DMS79 (cell line): ENCODE measurements at regions not wholly inside any gene's neighbourhood (a gene's known extent, or its start where the extent isn't known, plus 50 kb on each side); places are given as distances from the start of the nearest gene placed in this dataset.

Source experiments
- DNase-seq: peaks from one replicate; lab custom pipeline; 2025; lab: John Stamatoyannopoulos, UW

DNA sequence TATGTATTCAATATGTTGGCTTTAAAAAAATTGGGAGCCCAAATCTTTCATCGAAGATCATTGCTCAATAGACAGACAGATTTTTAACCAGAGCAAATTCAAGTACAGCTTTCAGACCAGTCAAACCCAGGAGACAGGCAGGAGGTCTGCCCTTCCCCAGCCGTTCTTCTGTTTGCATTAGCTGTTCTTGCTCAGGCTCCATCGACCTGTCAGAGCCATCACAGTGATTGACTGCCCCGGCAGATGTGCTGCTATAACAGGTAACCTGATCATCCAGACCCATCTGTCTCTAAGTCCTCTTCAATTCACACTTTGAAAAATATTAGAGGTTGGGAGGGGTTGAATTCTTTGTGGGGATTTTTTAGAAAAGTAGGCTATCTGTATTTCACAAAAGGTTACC, 453.5 kb downstream of the FOXG1 start:
- no peak for DNase-seq

DNA sequence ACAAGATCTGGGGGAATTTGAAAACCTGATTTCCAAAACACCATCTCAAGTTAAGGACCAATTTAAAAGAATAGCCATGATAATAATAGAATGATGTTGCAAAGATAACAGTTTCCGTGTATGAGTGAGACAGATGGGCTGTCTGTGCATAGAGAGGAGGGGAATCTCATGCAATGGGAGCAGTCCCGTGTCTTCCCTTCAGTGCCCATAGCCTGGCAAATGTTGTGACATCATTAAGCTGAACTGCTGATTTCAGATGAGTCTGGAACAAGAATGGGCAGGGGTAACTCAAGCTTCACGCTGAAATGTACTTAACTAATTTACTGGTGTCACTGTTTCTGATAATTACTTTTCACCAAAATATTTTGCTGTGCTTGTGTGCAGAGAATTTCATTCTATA, 454.0 kb downstream of the FOXG1 start:
- DNase-seq, result no peak

DNA sequence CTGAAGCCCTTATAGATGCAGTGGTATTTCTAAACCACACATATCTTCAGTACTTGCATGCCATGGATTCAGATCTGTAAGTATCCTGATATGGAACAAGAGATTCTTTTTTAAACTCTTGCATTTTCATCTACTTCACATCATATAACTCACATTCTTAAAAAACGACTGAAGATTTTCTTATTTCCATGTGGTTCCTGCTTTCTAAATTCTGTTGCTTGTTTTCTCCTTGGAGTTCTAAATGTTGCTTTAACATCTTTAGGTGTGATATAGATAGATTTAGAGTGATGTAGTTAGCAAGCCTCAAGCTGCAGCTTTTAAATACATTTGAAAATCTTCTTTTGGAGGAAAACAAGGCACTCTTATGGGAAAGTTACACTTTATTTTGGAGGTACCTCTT, 455.4 kb downstream of the FOXG1 start:
- no peak for DNase-seq

DNA sequence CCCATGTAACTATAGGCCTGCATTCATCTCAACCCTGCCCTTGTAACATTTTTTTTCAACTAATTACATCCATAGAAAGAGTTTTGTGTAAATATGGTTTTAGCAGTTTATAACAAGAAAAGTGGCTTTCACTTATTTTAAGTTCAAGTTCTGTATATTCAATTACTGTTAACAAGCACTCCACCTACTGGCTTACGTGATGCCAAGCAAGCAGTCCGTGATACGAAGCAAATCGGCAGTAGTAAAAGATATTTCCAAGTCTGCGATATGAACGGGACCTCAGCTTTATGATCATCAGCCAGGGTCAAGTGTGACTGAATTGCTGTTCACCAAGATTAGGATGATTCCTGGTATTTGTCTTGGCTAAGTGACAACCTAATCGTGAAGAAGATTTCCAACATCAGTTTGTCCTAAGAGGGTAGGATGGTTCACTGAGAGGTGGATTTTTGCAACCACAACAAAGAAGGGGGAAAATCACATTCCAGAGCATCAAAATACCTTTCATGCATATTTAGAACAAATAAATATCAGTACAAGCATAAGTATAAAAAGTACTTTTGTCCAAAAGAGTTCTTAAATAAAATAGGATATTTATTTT, 456.2 kb downstream of the FOXG1 start:
- DNase-seq, result no peak

DNA sequence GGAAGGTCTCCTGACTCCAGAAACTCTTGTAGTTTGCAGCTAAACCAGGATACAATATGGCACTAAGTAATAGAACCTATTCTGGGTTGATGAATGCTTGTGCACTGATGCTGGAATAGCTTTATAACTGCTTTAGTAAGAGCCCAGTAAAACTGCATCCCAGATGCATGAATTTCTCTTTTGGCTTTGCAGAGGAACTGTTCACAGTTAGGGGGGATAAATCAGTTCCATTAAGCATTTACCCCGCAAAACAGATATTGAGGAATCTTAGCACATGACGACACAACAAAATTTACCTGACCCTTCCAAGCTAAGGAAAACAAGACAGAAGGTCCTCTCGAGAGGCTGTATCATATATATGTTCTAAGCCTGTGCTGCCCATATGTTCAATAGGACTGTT, 457.4 kb downstream of the FOXG1 start:
- DNase-seq, result no peak

DNA sequence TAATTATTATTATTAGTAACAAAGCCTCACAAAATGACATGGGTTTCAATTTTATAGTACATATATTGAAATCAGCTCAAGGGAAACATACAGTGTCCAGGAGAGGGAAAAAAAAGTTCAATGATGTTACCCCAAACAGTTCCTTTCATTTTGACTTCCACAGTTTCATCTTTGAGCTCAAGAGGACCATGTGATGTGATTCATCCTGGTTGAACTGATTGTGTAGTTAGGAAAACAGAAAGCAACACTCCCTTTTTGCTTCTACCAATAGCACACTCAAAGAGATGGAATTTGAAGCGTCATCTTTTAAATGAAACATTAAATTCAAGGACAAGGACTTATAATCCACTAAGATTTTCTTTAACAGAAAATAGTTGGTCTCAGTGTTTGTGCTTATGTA, 461.0 kb downstream of the FOXG1 start:
- DNase-seq, result no peak

DNA sequence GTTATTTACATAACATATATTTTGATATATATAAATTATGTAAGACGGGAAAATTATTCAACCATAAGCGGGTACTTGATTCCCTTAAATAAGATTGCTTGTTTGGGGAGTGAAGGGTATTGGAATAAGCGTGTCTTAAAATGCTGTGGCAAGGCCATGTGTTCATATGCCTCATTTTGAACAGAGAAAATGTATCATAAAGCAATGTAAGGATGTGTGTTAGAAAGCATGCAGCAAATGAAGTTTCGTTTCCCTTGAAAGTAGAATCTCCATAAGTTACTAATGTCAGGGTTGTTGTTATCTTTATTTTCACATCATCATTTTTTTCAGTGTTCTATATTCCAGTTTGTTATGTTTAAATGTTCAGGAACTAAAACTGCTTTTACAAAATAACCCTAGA, 465.6 kb downstream of the FOXG1 start:
- DNase-seq, result no peak

DNA sequence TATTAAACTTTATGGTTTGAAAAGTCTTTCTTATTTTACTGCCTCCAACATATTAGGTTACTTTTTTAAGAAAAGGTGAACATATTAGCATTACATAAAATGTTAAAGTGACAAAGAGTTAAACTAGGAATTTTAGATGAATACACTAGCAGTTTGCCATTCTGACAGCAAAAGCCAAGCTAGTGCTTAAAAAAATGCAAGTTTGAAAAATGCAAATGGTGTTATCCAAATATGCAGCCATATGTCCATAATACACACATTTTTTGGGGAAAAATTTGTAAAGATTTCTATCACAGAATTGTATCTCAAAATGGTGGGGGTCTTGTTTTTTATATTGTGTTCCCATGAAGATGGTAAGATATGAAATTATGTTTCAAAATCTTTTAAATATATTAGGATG, 466.1 kb downstream of the FOXG1 start:
- no peak for DNase-seq

DNA sequence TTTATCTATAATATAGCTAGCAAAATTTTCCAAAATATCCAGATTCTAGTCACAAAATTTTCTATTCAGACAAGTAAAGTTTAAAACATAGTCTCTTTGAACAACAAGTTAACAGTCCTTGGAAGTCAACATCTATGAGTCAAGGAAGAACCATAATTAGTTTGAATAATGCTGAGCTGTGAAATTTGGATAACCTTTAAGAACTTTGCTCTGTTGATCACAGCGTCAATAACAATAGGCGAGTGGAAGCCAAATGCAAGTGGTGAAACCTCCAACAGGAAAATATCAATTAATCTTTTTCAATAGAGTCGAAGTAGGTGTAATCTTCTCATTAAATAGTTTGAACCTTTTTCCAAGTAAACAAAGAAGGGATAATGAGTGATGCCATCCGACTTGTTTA, 466.6 kb downstream of the FOXG1 start:
- no peak for DNase-seq

DNA sequence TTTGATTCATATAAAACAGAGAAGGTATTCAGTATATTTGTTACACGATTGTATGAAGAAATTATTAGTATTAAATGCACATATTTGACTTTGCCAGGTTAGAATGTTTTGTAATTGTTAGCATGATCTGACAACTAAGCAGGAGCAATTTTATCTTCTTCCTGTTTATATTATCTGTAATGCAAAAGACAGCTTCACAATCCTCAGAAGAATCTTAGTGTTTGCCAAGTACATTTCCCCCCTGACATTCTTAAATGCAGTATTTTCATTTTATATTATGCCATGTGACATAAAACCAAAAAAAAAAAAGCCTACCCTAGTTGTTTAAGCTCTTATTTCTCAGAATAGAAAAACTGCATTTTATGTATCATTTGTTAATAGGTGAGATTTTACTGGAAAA, 469.4 kb downstream of the FOXG1 start:
- no peak for DNase-seq

DNA sequence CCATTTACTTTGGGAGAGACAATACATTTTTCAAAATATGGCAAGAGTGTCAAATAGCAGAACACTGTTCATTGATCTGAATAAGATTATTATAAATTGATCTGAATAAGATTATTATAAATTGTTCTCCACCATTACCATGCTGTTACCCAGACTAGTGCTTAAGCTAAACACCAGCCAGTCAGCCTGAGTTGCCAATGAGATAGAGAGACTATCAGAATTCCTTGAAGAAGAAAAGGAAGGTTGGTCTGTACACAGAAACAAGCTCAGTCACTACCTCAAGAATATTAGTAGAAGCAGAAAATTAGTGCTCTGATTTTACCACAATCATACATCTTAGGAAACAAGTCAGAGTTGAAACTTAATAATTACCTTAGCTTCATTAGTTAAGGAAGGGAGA, 469.8 kb downstream of the FOXG1 start:
- no peak for DNase-seq

DNA sequence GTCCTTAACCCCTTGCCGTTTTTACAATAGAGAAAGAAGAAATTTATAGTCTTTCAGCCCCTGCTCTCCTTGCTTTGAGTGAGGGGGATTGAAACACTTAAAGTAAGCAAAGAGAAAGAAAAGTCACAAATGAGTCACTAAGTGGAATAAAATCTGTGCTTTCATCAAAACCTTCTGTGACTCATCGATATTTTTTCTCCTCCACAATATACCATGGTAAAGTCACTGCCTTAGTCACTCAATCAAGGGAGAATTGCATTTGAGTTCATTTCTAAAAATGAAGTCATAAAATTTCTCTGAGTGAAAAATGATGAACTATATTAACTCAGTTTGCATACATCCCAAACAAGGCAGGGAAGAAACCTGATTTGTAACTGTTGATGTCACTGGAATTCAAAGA, 470.3 kb downstream of the FOXG1 start:
- DNase-seq, result no peak

DNA sequence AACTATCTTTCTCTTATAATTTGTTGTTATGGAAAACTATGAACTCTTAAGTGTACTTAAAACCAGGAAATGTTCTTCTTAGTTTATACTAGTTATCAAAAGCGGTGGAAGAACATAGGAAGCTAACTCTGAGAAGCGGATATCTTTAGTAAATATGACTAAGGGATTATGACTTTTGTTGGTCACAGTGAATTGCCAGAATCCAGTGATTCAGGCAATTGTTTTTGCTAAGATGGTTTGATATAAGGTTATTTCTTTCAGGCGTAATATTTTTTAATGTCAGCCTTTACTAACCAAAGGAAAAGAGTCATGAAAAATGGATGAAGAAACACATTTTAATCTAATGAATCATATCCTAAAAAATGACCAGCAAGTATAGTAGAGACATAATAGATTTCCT, 473.5 kb downstream of the FOXG1 start:
- no peak for DNase-seq

DNA sequence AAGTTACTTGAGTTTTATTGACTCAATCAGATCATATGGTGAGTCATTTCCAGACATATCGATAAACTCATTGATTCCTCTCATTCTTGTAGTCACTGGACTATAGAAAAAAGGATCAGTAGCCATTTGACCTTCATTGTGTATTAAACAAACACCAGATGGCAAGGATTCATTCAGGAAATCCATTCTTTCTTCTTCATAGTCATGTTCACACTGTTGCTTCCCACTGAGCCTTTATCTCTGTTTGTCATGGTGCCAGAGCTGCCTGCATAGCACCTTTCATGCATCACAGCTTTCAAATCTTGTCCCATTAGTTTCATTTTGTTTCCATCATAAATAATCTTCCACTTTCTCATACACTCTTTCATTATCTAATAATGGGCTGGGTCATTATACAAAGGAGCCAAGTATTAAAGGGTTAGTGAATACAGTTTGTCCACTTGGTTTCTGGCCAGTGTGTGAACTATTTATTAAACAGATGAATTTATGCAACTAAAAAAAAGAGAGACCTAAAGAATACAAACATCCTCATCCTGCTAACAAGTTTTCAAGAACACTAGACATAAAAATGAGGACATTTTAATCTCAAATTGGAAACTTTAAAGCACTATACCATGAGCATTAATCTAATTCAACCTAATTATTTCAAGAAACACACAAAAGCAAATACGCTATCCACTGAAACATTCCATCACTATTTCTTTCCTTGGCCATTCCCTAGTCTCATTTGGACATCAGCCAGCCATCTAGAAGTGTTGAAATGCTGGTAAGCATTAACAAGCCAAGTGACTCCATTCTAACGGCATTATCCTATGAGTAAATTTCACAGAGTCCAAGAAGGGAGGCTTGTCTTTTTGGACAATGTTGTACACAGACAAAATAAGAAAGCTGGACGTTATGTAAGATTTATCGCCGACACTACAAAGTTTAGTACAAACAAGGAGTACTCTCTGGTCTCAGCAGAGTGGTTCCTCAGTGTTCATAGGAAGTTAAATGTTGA, 476.5 kb downstream of the FOXG1 start:
- DNase-seq, result peak; percentile 7

DNA sequence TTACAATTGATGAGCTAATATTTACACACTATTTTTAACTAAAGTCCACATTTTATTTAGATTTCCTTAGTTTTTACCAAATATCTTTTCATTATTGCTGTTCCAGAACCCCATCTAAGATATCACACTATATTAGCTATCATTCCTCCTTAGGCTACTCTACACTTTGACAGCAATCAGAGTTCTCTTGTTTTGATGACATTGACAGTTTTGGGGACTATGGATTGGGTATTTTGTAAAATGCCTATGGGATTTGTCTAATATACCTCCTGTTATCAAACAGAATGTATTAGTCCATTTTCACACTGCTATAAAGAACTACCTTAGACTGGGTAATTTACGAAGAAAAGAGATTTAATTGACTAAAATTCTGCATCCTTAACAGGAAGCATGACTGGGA, 489.1 kb downstream of the FOXG1 start:
- DNase-seq, result no peak

DNA sequence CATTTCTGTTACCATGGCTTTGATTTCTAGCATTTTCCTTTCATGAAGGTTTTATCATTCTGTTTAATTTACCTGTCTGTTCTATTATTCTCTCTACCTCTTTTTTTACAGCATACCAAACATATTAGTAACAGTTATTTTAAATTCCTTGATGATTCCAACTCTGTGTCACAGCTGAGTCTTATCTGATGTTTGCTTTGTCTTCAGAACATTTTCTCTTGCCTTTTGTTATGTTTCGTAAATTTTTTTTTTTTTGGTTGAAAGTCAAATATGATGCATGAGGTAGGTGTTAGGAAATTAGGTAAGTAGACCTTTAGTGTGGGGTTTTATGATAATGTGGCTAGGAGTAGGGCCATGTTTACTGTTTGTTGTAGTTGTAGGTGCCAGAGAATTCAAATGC, 496.4 kb downstream of the FOXG1 start:
- DNase-seq, result no peak

DNA sequence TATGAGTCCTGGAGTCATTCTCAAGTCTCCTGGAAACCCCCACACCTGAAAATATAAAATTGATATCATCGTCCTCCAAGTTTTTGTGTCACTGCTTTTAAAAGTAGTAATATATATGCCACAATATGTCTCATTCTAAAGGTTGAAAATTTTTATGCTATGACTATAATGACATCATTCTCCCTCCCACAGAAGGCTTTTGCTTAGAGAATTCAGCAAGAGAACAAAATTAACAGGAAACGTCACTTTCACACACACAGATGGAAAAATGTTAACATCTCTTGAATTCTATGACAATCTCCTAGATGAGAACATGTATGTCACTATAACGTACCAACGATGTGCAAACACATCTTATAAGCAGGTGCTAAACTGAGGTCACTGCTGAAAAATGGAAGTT, 498.3 kb downstream of the FOXG1 start:
- DNase-seq, result no peak

DNA sequence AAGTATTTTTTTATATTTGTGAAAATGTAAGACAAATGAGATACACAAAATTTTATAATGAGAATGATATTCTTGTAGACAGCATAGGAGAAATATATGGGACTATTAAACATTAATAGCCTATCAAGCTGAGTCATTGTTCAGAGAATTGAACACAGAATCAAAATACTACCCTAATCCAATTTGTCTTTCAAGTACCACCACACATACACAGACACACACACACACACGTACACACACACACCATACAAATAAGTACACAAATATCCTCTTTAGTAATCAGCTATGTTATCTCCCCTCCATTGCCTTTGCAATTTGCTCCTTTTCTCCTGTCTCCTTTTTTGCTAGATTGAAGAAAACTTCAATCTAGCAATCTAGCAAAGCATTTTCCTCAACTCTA, 499.3 kb downstream of the FOXG1 start:
- DNase-seq, result no peak

DNA sequence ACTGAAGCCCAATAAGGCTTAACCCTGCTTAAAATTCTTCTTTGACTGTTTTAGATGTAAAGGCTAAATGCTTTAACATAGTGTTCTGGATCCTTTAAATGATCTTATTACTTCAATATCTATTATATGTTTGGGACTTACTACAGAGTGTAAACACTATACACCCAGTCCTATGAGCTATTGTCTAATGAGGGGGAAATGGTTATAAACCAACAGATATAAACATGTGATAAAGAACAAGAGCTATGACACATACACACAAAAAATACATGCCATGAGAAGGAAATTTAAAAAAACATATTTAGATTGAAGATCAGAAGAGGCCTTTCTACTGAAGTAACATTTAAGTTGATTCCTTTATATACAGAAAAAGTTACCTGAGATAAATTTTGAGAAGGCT, 505.1 kb downstream of the FOXG1 start:
- peak; percentile 58 for DNase-seq

DNA sequence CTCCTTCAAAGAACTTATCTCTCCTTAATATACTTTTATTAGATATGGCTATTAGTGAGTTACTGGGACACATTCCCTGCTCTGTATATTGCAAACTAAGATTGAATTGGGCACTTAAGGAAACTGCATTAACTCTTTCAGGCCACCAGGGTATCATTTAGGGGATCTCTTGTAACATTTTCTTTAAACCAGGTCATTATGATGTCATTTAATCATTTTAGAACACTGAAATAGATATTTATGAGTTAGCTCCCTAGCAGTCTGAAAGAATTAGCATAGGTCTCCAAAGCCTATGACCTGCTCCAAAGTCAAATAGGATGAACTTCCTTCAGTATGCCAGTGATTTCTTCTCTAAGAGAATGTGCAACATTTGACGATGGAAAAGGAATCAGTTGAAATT, 506.9 kb downstream of the FOXG1 start:
- no peak for DNase-seq

DNA sequence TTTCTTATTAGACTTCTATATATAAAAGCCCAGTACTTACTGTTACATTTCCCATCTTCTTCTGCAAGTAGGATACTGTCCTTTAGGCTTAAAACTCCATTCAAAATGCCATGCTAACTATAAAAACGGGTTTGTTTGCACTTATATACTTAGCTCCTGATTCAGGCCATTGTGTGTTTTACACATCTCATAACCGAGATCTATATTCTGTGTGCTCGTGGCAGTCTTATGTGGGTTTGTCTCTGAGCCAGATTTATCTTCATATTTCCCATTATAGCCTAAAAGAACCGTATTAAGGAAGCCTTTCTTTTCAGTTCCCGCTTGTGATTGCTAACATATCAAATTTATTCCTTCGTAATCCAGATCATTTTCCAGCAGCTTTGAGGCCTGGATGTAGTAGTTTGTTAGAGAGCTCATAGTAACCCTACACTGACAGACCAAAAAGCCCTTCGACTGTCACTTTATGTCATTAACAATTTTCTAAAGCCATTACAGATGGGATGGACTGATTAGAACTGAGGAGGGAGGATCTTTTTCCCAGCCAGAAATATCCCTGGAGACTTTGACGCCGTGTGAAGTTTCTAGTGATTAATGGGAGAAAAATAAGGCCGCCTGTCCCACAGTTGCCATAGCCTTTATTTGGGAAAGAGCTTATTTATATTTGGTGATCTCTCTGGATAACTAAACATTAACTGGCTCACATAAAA, 508.5 kb downstream of the FOXG1 start:
- DNase-seq, result no peak

DNA sequence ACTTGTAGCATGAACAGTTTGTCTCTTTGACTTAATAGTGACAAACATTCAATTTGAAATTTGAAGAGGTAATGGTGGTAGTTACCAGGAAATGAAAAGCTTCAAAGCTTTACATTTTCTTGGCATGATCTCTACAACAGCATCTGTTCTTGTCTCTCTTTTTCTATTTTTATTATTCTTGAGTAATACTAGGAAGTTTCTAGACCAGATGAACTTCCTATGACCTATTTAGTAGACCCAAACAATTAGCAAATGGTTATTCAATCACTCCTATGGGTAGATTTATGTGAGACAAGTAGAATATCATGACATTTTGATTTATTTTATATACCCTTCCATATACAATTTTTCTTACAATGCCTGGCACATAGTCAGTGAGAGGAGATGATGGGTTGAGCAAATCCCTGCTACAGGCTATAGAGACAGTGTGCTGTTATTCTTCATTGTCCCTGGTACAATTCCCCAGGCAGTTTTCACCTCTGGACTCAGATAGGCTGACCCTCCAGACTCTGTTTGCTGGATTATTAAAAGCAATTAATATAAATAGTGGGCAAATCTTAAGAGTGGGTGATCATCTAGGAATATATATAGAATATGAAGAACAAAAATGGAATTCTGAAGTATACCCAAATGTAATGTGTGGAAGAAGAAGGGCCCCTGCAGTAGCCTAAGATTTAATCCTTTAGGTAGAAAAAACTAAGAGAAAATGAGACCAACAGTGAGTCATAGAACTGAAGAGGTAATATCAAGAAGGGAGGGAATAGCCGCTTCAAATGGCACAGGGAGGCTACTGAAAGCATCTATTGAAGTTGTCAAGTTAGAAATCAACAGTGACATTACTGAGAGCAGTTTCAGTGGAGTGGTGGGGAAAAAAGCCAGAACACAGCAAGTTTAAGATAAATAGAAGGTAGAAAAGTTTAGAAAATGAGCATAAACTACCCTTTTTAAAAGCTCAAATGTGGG, 512.0 kb downstream of the FOXG1 start:
- no peak for DNase-seq
